ENCODE measurements at regions not wholly inside any gene's neighbourhood (a gene's known extent, or its start where the extent isn't known, plus 50 kb on each side); places are given as distances from the start of the nearest gene placed in this dataset.

DNA sequence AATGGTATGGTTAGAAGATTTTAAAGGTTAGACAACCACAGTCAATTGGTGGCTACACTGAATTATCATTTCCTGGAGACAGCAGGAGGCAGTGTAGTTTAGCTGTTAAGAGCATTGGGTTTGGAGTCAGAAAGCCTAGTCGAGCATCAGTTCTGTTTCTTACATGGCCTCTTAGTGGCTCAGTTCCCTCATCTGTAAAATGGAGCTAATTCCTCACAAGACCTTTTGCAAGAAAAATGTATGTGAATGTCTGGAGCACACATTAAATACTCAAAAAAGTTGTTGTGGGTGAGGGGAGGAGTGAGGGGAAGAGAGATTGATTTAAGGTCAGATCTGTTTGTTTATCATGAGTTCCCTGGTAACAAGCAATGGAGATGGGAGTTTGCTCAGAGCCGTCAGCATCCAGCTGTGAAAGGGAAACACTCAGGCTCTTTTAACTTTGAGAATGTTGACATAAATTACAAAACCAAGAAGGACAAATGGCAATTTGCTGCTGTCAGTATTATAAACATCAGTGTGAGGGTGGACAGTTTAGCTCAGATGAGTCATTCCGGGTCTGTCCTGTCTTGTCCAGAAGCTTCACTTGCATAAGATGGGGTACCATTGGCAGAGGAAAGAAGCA is 98.2 kb upstream of the PGRMC2 start (continued):
- TF ChIP-seq FOXM1 (IDR thresholded peaks at IDR 0.05; ENCODE audit: low read depth): no peak
- TF ChIP-seq FOXM1 (CRISPR knock-in tag; IDR thresholded peaks at IDR 0.05; ENCODE audit: low read depth): no peak
- no peak for TF ChIP-seq MIER1 (IDR thresholded peaks at IDR 0.05; ENCODE audit: low read depth)
- TF ChIP-seq FOXJ2 (tag; IDR thresholded peaks at IDR 0.05): peak; percentile 82
- TF ChIP-seq, protein P1, sequence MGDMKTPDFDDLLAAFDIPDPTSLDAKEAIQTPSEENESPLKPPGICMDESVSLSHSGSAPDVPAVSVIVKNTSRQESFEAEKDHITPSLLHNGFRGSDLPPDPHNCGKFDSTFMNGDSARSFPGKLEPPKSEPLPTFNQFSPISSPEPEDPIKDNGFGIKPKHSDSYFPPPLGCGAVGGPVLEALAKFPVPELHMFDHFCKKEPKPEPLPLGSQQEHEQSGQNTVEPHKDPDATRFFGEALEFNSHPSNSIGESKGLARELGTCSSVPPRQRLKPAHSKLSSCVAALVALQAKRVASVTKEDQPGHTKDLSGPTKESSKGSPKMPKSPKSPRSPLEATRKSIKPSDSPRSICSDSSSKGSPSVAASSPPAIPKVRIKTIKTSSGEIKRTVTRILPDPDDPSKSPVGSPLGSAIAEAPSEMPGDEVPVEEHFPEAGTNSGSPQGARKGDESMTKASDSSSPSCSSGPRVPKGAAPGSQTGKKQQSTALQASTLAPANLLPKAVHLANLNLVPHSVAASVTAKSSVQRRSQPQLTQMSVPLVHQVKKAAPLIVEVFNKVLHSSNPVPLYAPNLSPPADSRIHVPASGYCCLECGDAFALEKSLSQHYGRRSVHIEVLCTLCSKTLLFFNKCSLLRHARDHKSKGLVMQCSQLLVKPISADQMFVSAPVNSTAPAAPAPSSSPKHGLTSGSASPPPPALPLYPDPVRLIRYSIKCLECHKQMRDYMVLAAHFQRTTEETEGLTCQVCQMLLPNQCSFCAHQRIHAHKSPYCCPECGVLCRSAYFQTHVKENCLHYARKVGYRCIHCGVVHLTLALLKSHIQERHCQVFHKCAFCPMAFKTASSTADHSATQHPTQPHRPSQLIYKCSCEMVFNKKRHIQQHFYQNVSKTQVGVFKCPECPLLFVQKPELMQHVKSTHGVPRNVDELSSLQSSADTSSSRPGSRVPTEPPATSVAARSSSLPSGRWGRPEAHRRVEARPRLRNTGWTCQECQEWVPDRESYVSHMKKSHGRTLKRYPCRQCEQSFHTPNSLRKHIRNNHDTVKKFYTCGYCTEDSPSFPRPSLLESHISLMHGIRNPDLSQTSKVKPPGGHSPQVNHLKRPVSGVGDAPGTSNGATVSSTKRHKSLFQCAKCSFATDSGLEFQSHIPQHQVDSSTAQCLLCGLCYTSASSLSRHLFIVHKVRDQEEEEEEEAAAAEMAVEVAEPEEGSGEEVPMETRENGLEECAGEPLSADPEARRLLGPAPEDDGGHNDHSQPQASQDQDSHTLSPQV (IDR thresholded peaks at IDR 0.05): no peak
- no peak for TF ChIP-seq SOX6 (IDR thresholded peaks at IDR 0.05)
- TF ChIP-seq ASH1L (IDR thresholded peaks at IDR 0.05; ENCODE audit: borderline replicate concordance, low read depth, partially characterized antibody): no peak
- TF ChIP-seq ZNF143 (CRISPR knock-in tag; IDR thresholded peaks at IDR 0.05): no peak
- no peak for TF ChIP-seq PHF8 (IDR thresholded peaks at IDR 0.05; ENCODE audit: borderline replicate concordance, low read length)
- no peak for TF ChIP-seq DACH1 (IDR thresholded peaks at IDR 0.05; ENCODE audit: partially characterized antibody)
- TF ChIP-seq ZNF583 (CRISPR knock-in tag; IDR thresholded peaks at IDR 0.05): no peak
- TF ChIP-seq ZNF707 (CRISPR knock-in tag; conservative IDR thresholded peaks at IDR 0.05): no peak
- no peak for TF ChIP-seq TEAD1 (CRISPR knock-in tag; IDR thresholded peaks at IDR 0.05)
- TF ChIP-seq ZZZ3 (IDR thresholded peaks at IDR 0.05): no peak
- no peak for TF ChIP-seq ZNF24 (IDR thresholded peaks at IDR 0.05)
- TF ChIP-seq, protein P2, sequence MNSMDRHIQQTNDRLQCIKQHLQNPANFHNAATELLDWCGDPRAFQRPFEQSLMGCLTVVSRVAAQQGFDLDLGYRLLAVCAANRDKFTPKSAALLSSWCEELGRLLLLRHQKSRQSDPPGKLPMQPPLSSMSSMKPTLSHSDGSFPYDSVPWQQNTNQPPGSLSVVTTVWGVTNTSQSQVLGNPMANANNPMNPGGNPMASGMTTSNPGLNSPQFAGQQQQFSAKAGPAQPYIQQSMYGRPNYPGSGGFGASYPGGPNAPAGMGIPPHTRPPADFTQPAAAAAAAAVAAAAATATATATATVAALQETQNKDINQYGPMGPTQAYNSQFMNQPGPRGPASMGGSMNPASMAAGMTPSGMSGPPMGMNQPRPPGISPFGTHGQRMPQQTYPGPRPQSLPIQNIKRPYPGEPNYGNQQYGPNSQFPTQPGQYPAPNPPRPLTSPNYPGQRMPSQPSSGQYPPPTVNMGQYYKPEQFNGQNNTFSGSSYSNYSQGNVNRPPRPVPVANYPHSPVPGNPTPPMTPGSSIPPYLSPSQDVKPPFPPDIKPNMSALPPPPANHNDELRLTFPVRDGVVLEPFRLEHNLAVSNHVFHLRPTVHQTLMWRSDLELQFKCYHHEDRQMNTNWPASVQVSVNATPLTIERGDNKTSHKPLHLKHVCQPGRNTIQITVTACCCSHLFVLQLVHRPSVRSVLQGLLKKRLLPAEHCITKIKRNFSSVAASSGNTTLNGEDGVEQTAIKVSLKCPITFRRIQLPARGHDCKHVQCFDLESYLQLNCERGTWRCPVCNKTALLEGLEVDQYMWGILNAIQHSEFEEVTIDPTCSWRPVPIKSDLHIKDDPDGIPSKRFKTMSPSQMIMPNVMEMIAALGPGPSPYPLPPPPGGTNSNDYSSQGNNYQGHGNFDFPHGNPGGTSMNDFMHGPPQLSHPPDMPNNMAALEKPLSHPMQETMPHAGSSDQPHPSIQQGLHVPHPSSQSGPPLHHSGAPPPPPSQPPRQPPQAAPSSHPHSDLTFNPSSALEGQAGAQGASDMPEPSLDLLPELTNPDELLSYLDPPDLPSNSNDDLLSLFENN (IDR thresholded peaks at IDR 0.05; ENCODE audit: low read depth in 2 of 2, low read length in 2 of 2): no peak
- TF ChIP-seq HDAC3 (IDR thresholded peaks at IDR 0.05; ENCODE audit: borderline replicate concordance, partially characterized antibody): no peak
- TF ChIP-seq CEBPG (CRISPR knock-in tag; IDR thresholded peaks at IDR 0.05): no peak
- TF ChIP-seq CEBPG (tag; conservative IDR thresholded peaks at IDR 0.05 in 1 of 2, IDR thresholded peaks at IDR 0.05 in 1 of 2): peak in 1 of 2 experiments; percentile 66; a peak in 3 of 4 replicates
- TF ChIP-seq, protein P3, sequence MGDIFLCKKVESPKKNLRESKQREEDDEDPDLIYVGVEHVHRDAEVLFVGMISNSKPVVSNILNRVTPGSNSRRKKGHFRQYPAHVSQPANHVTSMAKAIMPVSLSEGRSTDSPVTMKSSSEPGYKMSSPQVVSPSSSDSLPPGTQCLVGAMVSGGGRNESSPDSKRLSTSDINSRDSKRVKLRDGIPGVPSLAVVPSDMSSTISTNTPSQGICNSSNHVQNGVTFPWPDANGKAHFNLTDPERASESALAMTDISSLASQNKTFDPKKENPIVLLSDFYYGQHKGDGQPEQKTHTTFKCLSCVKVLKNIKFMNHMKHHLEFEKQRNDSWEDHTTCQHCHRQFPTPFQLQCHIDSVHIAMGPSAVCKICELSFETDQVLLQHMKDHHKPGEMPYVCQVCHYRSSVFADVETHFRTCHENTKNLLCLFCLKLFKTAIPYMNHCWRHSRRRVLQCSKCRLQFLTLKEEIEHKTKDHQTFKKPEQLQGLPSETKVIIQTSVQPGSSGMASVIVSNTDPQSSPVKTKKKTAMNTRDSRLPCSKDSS (IDR thresholded peaks at IDR 0.05; ENCODE audit: low read depth, partially characterized antibody): no peak
- no peak for TF ChIP-seq FUS (optimal IDR thresholded peaks at IDR 0.05; ENCODE audit: low read depth, low read length)
